Mucosa of descending colon (tissue), 3 donors: ENCODE measurements at regions not wholly inside any gene's neighbourhood (a gene's known extent, or its start where the extent isn't known, plus 50 kb on each side); places are given as distances from the start of the nearest gene placed in this dataset.

ENCODE experiments used
- ATAC-seq: fragments of 200-7000 bp; cut with Tn5 transposase; one replicate; pipeline ENCODE4 v1.9.1; 2020; ENCODE audit warnings: mild to moderate bottlenecking, moderate library complexity
- DNase-seq, 3 donors: peaks; one replicate each; pipeline ENCODE4 v3.0.0-alpha.2; 2020
- H3K36me3 ChIP-seq: fragments of 200-600 bp; one replicate; pipeline ENCODE4 v1.8.0; 2021; ENCODE audit warnings: low read depth, mild to moderate bottlenecking
- H3K4me1 ChIP-seq: fragments of 200-600 bp; one replicate; pipeline ENCODE4 v1.8.0; 2021; ENCODE audit warnings: low read depth, mild to moderate bottlenecking
- H3K4me3 ChIP-seq: fragments of 200-600 bp; one replicate; pipeline ENCODE4 v1.8.0; 2021; ENCODE audit warnings: mild to moderate bottlenecking
- H3K9me3 ChIP-seq: fragments of 200-600 bp; one replicate; pipeline ENCODE4 v1.8.0; 2021; ENCODE audit warnings: mild to moderate bottlenecking
- intact Hi-C, 2 donors: fragments of 100-400 bp; cut with DNase I in 1 of 2; cut with micrococcal nuclease in 1 of 2; formaldehyde crosslinking; loops; one replicate each; pipeline versions ENCODE4 v1.11.0 to v1.11.1; 2022; cut with DNase I, micrococcal nuclease
- TF ChIP-seq, protein P1 (sequence below): fragments of 200-600 bp; IDR thresholded peaks from one replicate; pipeline ENCODE4 v1.8.0; 2022; ENCODE audit warnings: antibody characterized with exemption, mild to moderate bottlenecking
- donor health status: DM: no; HTN: no; CAD: no; lungs with moderate emphysema.
- donor health status: DM: no; HTN: no; CAD: no.
- donor health status: DM: no; HTN: yes; CAD: no.

DNA sequence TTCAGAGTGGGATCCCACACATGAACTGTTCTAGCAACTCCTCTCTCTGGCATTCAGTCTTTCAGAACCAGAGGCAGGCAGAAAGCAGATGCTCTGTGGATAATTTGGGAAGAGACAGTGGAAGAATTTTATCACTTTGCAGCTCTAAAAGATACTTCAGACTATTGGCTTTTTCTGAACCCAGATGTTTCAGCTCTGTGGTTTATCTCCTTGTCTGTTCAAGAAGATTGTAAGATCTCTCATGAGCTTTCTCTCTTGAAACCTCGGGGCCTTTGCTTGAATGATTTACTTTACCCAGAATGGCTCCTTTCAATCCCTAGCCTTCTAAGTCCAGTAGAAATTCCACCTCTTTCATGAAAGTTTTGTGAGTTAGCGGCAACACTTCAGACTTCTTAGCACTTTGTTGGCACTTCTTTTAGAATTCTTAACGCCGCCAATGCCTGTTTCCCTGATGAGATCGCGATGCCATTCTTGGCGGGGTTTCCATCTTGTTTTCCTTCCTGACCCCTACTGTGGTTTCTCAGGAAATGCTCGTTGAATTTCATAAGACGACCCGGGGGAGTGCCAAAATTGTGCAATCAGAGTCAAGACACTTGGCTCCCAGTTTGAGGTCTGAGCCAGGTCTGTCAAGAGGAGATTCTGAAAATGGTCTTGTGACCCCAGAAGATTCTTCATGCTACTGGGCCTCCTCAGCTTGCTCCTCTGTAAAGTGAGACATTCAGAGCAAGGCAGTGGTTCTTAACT, 107.0 kb upstream of the PRICKLE1 start:
- Histone ChIP-seq H3K9me3 (peaks cover 3% of the 10 kb centered on the region), H3K36me3 (no peaks in the 10 kb centered on the region), H3K4me1 (no peaks in the 10 kb centered on the region), H3K4me3 (no peak overlapping the region)
- TF ChIP-seq, protein P1, sequence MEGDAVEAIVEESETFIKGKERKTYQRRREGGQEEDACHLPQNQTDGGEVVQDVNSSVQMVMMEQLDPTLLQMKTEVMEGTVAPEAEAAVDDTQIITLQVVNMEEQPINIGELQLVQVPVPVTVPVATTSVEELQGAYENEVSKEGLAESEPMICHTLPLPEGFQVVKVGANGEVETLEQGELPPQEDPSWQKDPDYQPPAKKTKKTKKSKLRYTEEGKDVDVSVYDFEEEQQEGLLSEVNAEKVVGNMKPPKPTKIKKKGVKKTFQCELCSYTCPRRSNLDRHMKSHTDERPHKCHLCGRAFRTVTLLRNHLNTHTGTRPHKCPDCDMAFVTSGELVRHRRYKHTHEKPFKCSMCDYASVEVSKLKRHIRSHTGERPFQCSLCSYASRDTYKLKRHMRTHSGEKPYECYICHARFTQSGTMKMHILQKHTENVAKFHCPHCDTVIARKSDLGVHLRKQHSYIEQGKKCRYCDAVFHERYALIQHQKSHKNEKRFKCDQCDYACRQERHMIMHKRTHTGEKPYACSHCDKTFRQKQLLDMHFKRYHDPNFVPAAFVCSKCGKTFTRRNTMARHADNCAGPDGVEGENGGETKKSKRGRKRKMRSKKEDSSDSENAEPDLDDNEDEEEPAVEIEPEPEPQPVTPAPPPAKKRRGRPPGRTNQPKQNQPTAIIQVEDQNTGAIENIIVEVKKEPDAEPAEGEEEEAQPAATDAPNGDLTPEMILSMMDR = no peak
- peak; percentile 9 for ATAC-seq
- DNase-seq = peak; percentile 36 to 58 (median 51)
- intact Hi-C loops = no loop called here

DNA sequence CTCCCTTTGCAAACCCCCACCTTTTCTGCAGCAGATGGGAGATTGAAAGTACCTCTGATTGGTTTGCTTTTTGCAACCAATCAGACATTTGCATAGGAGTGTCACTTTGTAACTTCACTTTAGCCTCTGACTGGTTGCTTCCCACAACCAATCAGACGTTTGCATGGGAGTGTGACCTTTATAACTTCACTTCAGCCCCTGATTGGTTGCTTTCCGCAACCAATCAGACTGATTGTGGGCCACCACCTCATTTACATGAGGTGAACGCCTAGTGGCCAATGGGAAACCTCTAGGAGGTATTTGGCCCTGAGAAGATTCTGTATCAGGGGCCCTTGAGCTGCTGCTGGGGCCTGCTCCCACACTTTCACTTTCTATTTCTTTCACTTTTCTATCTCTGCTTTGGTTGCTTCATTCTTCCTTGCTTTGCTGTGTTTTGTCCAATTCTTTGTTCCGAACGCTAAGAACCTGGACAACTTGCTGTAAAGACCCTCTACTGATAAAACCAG, 106.0 kb upstream of the PRICKLE1 start:
- intact Hi-C loops = no loop called here
- DNase-seq (no peak), ATAC-seq (no peak)
- H3K36me3 ChIP-seq = no peaks in the 10 kb centered on the region
- H3K4me3 ChIP-seq = no peak overlapping the region
- TF ChIP-seq, protein P1 = no peak
- H3K9me3 ChIP-seq = no peaks in the 10 kb centered on the region
- no peaks in the 10 kb centered on the region for H3K4me1 ChIP-seq

DNA sequence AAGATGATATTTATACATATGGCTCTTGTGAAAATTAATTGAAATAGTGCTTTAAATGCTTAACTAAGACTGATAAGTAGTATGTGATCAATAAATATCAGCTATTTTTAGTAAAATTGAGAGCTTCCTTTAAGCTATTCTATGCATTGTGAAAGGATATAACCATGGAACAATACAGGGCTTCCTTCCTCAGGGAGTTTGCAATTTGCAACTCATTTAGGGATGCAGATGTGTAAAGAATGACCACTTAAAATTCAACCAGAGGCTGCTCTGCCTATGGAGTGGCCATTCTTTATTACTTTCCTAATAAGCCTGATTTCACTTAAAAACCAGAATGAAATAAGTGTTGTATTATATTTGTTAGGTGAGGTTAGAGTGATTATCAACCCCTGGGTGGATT, 103.2 kb upstream of the PRICKLE1 start:
- TF ChIP-seq, protein P1 = no peak
- no peaks in the 10 kb centered on the region for H3K9me3 ChIP-seq
- ATAC-seq (no peak), DNase-seq (no peak)
- intact Hi-C loops = no loop called here
- no peaks in the 10 kb centered on the region for H3K36me3 ChIP-seq
- H3K4me3 ChIP-seq = no peak overlapping the region
- H3K4me1 ChIP-seq = no peaks in the 10 kb centered on the region

DNA sequence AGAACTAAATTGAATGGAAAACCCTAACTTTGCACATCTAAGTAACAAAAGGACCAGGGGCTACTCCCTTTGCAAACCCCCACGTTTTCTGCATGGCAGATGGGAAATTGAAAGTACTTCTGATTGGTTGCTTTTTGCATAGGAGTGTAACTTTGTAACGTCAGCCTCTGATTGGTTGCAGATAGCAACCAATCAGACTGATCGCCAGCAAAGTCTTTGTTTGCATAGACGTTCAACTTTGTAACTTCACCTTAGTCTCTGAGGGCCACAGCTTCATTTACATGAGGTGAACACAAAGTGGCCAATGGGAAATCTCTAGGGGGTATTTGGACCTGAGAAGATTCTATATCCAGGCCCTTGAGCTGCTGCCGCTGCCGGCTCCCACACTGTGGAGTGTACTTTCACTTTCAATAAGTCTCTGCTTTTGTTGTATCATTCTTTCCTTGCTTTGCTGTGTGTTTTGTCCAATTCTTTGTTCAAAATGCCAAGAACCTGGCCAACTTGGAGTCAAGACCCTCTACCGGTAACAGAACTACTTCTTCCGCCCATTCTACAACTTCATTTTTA, 102.5 kb upstream of the PRICKLE1 start:
- ATAC-seq = no peak
- no peaks in the 10 kb centered on the region for H3K36me3 ChIP-seq

DNA sequence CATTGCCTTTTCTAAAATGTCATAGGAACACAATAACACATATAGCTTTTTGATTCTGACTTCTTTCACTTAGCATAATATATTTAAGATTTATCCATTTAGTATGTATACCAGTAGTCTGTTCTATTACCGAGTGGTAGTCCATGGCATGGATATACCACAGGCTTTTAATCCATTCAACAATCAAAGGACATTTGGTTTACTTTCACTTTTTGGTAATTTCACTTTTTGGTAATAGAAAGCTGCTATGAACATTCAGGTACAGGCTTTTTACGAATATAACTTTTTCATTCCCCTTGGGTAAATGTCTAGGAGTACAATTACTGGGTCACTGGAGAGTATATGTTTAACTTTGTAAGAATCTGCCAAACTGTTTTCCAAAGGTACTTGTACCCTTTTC, 100.7 kb upstream of the PRICKLE1 start:
- Histone ChIP-seq H3K4me3 (no peak overlapping the region), H3K36me3 (no peaks in the 10 kb centered on the region), H3K9me3 (no peaks in the 10 kb centered on the region), H3K4me1 (no peaks in the 10 kb centered on the region)
- ATAC-seq (no peak), DNase-seq (no peak)
- TF ChIP-seq, protein P1 = no peak
- intact Hi-C loops = no loop called here

More for the DNA sequence above, 102.5 kb upstream of the PRICKLE1 start:
- H3K9me3 ChIP-seq = no peaks in the 10 kb centered on the region
- no peak for DNase-seq
- intact Hi-C loops = no loop called here
- H3K4me1 ChIP-seq = no peaks in the 10 kb centered on the region
- TF ChIP-seq, protein P1 = no peak
- H3K4me3 ChIP-seq = no peak overlapping the region
